Astrocyte (in vitro differentiated cells and primary cell): ENCODE measurements at regions not wholly inside any gene's neighbourhood (a gene's known extent, or its start where the extent isn't known, plus 50 kb on each side); places are given as distances from the start of the nearest gene placed in this dataset.
A peak's percentile ranks its signal among the peaks of the same experiment; 100 is the strongest.

Experiments
- DNase-seq: peaks from one replicate; pipeline ENCODE4 v3.0.0-alpha.2; 2010; ENCODE audit warnings: low read depth
- FAIRE-seq: peaks from 2 replicates; lab custom pipeline; 2011; peaks lifted over from hg19 to GRCh38; lab: Jason Lieb, UNC
- H2AFZ ChIP-seq: 2 replicates; pipeline ENCODE4 v1.6.0; 2012; ENCODE audit warnings: low read depth, low read length, inconsistent platforms
- H3K27ac ChIP-seq: 2 replicates; pipeline ENCODE4 v1.5.1; 2011; ENCODE audit warnings: low read depth, low read length, inconsistent platforms
- H3K27me3 ChIP-seq: 2 replicates; pipeline ENCODE4 v1.6.0; 2011; ENCODE audit warnings: low read length, inconsistent platforms; ENCODE audit not compliant: insufficient read depth
- H3K36me3 ChIP-seq: 2 replicates; pipeline ENCODE4 v1.5.1; 2011; ENCODE audit warnings: low read length, inconsistent platforms; ENCODE audit not compliant: insufficient read depth
- H3K4me1 ChIP-seq: 2 replicates; pipeline ENCODE4 v1.5.1; 2011; ENCODE audit warnings: low read length, inconsistent platforms; ENCODE audit not compliant: insufficient read depth
- H3K4me2 ChIP-seq: 2 replicates; pipeline ENCODE4 v1.6.0; 2012; ENCODE audit warnings: low read length, inconsistent platforms
- H3K4me3 ChIP-seq: 2 replicates; pipeline ENCODE4 v1.5.1; 2011; ENCODE audit warnings: low read depth, mild to moderate bottlenecking, low read length, inconsistent platforms; ENCODE audit not compliant: insufficient read depth
- H3K79me2 ChIP-seq: 2 replicates; pipeline ENCODE4 v1.6.0; 2012; ENCODE audit warnings: mild to moderate bottlenecking, low read length, inconsistent platforms; ENCODE audit not compliant: insufficient read depth
- H3K9ac ChIP-seq: 2 replicates; pipeline ENCODE4 v1.6.0; 2012; ENCODE audit warnings: mild to moderate bottlenecking, low read length, inconsistent platforms
- H3K9me3 ChIP-seq: 2 replicates; pipeline ENCODE4 v1.5.1; 2012; ENCODE audit warnings: low read depth, mild to moderate bottlenecking, low read length, inconsistent platforms; ENCODE audit not compliant: insufficient read depth
- H4K20me1 ChIP-seq: 2 replicates; pipeline ENCODE4 v1.6.0; 2012; ENCODE audit warnings: low read length, inconsistent platforms; ENCODE audit not compliant: insufficient read depth
- H3K27ac Mint-ChIP-seq: one replicate; pipeline ENCODE4 v1.8.0; 2021; ENCODE audit warnings: mild to moderate bottlenecking, mixed read lengths; ENCODE audit not compliant: unreplicated experiment
- H3K27me3 Mint-ChIP-seq: one replicate; pipeline ENCODE4 v1.8.0; 2021; ENCODE audit warnings: low read depth, mixed read lengths; ENCODE audit not compliant: unreplicated experiment
- H3K36me3 Mint-ChIP-seq: one replicate; pipeline ENCODE4 v1.8.0; 2021; ENCODE audit warnings: low read depth, mixed read lengths; ENCODE audit not compliant: unreplicated experiment
- H3K4me1 Mint-ChIP-seq: one replicate; pipeline ENCODE4 v1.8.0; 2021; ENCODE audit warnings: low read depth, mixed read lengths; ENCODE audit not compliant: unreplicated experiment
- H3K4me3 Mint-ChIP-seq: one replicate; pipeline ENCODE4 v1.8.0; 2021; ENCODE audit warnings: mild to moderate bottlenecking, moderate library complexity, mixed read lengths; ENCODE audit not compliant: unreplicated experiment
- H3K9me3 Mint-ChIP-seq: one replicate; pipeline ENCODE4 v1.8.0; 2021; ENCODE audit warnings: mild to moderate bottlenecking, mixed read lengths; ENCODE audit not compliant: unreplicated experiment
- CTCF ChIP-seq: IDR thresholded peaks from 2 replicates; pipeline ENCODE4 v1.5.1; 2011; ENCODE audit warnings: low read depth, mild to moderate bottlenecking, inconsistent platforms, low read length, moderate library complexity; ENCODE audit not compliant: insufficient read depth
- EZH2 ChIP-seq: IDR thresholded peaks from 2 replicates; pipeline ENCODE4 v1.6.1; 2012; ENCODE audit warnings: mild to moderate bottlenecking, low read length, inconsistent platforms; ENCODE audit not compliant: insufficient read depth

- Histone ChIP-seq H3K4me1 (no peaks in the 10 kb centered on the region), H4K20me1 (no peaks in the 10 kb centered on the region), H3K27me3 (no peaks in the 10 kb centered on the region), H3K4me2 (no peak overlapping the region), H3K9me3 (no peaks in the 10 kb centered on the region), H3K79me2 (no peaks in the 10 kb centered on the region), H2AFZ (no peak overlapping the region), H3K9ac (no peak overlapping the region), H3K4me3 (no peak overlapping the region), H3K27ac (peak overlapping the region; percentile 14), H3K36me3 (no peaks in the 10 kb centered on the region)
- H3K27ac Mint-ChIP-seq, result no peak overlapping the region
- peaks cover 15% of the 10 kb centered on the region for H3K27me3 Mint-ChIP-seq
- no peak overlapping the region for H3K4me3 Mint-ChIP-seq
- no peaks in the 10 kb centered on the region for H3K36me3 Mint-ChIP-seq
- DNase-seq, result no peak
- H3K4me1 Mint-ChIP-seq, result no peaks in the 10 kb centered on the region
- FAIRE-seq, result no peak
- TF ChIP-seq EZH2, result no peak
- TF ChIP-seq CTCF, result no peak
- H3K9me3 Mint-ChIP-seq, result no peaks in the 10 kb centered on the region
These were observed 283.7 kb downstream of the SKAP2 start for GRCh38 chr7:26580711-26581110.

GRCh38 chr7:26583094-26583648, 281.2 kb downstream of the SKAP2 start:
- H4K20me1 ChIP-seq, result no peaks in the 10 kb centered on the region
- H3K36me3 ChIP-seq, result no peaks in the 10 kb centered on the region
- Mint-ChIP-seq H3K36me3 (no peaks in the 10 kb centered on the region), H3K4me1 (no peaks in the 10 kb centered on the region), H3K27ac (no peak overlapping the region), H3K9me3 (no peaks in the 10 kb centered on the region), H3K4me3 (no peak overlapping the region), H3K27me3 (peaks cover 16% of the 10 kb centered on the region)
- no peaks in the 10 kb centered on the region for H3K4me1 ChIP-seq
- H3K9me3 ChIP-seq, result no peaks in the 10 kb centered on the region
- no peak for TF ChIP-seq CTCF
- no peak for TF ChIP-seq EZH2
- H3K79me2 ChIP-seq, result no peaks in the 10 kb centered on the region
- H3K4me2 ChIP-seq, result no peak overlapping the region
- no peak overlapping the region for H2AFZ ChIP-seq
- H3K9ac ChIP-seq, result no peak overlapping the region
- H3K27me3 ChIP-seq, result no peaks in the 10 kb centered on the region
- no peak overlapping the region for H3K27ac ChIP-seq
- H3K4me3 ChIP-seq, result no peak overlapping the region
- DNase-seq (no peak), FAIRE-seq (no peak)

GRCh38 chr7:26584326-26584725, 280.1 kb downstream of the SKAP2 start:
- Histone ChIP-seq H3K79me2 (no peaks in the 10 kb centered on the region), H4K20me1 (no peaks in the 10 kb centered on the region), H3K9me3 (no peaks in the 10 kb centered on the region), H3K27ac (no peak overlapping the region), H3K36me3 (no peaks in the 10 kb centered on the region), H3K9ac (no peak overlapping the region), H3K4me2 (no peak overlapping the region), H3K4me3 (no peak overlapping the region), H3K27me3 (no peaks in the 10 kb centered on the region), H2AFZ (no peak overlapping the region), H3K4me1 (no peaks in the 10 kb centered on the region)
- Mint-ChIP-seq H3K4me1 (no peaks in the 10 kb centered on the region), H3K9me3 (peaks cover 4% of the 10 kb centered on the region), H3K27me3 (peaks cover 19% of the 10 kb centered on the region), H3K27ac (no peak overlapping the region), H3K4me3 (no peak overlapping the region), H3K36me3 (no peaks in the 10 kb centered on the region)
- TF ChIP-seq EZH2 (no peak), CTCF (no peak)
- FAIRE-seq, result no peak
- DNase-seq, result no peak
